Loucy (cell line): ENCODE measurements at regions not wholly inside any gene's neighbourhood (a gene's known extent, or its start where the extent isn't known, plus 50 kb on each side); places are given as distances from the start of the nearest gene placed in this dataset.

Experiments used
- CTCF ChIP-seq: fragments of 200-600 bp; sonication (generic); conservative IDR thresholded peaks from 2 replicates; pipeline ENCODE4 v1.5.1; 2014; ENCODE audit warnings: mild to moderate bottlenecking, antibody characterized with exemption, low read length
- EZH2phosphoT487 ChIP-seq: fragments of 200-600 bp; IDR thresholded peaks from 2 replicates; pipeline ENCODE4 v1.6.1; 2018; ENCODE audit warnings: antibody characterized with exemption, mild to moderate bottlenecking, moderate library complexity, borderline replicate concordance

DNA sequence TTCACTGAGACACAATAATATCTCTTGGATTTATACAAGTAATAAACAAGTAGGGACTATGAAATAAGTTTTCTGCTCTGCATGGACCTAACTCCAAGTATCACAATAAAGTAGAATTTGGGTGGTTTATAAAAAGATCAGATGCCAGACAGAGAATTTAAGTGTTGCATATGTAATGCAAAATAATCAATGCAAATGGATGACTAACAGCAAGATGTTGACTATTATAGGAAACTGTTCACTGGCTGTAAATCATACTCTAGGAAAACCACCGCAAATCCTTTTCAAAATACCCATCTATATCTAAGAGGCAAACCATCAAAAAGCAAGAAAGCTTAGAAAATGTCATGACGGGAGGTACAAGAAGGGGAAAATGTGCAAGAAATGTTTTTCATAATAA is 539.8 kb upstream of the FAM174A start:
- no peak for TF ChIP-seq CTCF
- TF ChIP-seq EZH2phosphoT487: no peak
